ENCODE measurements at regions not wholly inside any gene's neighbourhood (a gene's known extent, or its start where the extent isn't known, plus 50 kb on each side); places are given as distances from the start of the nearest gene placed in this dataset.

DNA sequence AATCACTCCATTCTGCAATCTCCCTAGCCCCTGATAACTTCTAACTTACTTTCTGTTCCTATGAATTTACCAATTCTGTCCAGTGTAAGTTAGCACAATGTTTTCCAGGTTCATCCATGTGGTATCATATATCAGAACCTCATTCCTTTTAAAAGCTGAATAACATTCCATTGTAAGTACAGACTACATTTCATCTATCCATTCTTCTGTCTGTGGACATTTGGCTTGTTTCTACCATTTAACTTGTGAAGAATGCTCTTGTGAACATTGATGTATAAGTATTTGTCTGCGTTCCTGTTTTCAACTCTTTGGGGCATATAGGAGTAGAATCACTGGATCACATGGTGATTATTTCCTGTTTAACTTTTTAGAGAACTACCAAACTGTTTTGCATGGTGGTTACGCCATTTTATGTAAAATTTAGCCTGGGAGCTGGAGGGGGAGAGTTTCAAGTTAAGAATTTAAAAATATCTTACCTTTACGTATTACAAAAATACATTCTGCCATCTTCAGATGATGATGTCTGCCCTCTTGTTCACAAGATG lies 156.5 kb downstream of the BTBD3 start:
- no peak for TF ChIP-seq EP300 (IDR thresholded peaks at IDR 0.05)
- no peak for TF ChIP-seq POLR2AphosphoS5 (IDR thresholded peaks at IDR 0.05)
- TF ChIP-seq, protein P1, sequence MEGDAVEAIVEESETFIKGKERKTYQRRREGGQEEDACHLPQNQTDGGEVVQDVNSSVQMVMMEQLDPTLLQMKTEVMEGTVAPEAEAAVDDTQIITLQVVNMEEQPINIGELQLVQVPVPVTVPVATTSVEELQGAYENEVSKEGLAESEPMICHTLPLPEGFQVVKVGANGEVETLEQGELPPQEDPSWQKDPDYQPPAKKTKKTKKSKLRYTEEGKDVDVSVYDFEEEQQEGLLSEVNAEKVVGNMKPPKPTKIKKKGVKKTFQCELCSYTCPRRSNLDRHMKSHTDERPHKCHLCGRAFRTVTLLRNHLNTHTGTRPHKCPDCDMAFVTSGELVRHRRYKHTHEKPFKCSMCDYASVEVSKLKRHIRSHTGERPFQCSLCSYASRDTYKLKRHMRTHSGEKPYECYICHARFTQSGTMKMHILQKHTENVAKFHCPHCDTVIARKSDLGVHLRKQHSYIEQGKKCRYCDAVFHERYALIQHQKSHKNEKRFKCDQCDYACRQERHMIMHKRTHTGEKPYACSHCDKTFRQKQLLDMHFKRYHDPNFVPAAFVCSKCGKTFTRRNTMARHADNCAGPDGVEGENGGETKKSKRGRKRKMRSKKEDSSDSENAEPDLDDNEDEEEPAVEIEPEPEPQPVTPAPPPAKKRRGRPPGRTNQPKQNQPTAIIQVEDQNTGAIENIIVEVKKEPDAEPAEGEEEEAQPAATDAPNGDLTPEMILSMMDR (IDR thresholded peaks at IDR 0.05), result no peak
